ENCODE measurements at regions not wholly inside any gene's neighbourhood (a gene's known extent, or its start where the extent isn't known, plus 50 kb on each side); places are given as distances from the start of the nearest gene placed in this dataset.
A peak's percentile ranks its signal among the peaks of the same experiment; 100 is the strongest.

GRCh38 chr17:63265526-63265925 lies 180.6 kb downstream of the CYB561 start:
- H3K36me3 ChIP-seq: no peaks in the 10 kb centered on the region
- TF ChIP-seq CTCF (IDR thresholded peaks at IDR 0.05) (no peak), EP300 (IDR thresholded peaks at IDR 0.05) (no peak), POLR2A (IDR thresholded peaks at IDR 0.05) (no peak)
- H3K4me3 ChIP-seq: no peak overlapping the region
- intact Hi-C loops (cut with DNase I): no loop called here
- no peaks in the 10 kb centered on the region for H3K27me3 ChIP-seq
- H3K9me3 ChIP-seq: no peaks in the 10 kb centered on the region
- DNase-seq: no peak
- no peak overlapping the region for H3K27ac ChIP-seq
- no peaks in the 10 kb centered on the region for H3K4me1 ChIP-seq (ENCODE audit: insufficient read depth)

- no peak overlapping the region for H3K27ac ChIP-seq
- intact Hi-C loops (cut with DNase I): no loop called here
- DNase-seq: no peak
- no peak overlapping the region for H3K4me3 ChIP-seq
- TF ChIP-seq CTCF (IDR thresholded peaks at IDR 0.05) (no peak), POLR2A (IDR thresholded peaks at IDR 0.05) (no peak), EP300 (IDR thresholded peaks at IDR 0.05) (no peak)
- H3K9me3 ChIP-seq: no peaks in the 10 kb centered on the region
- no peaks in the 10 kb centered on the region for H3K36me3 ChIP-seq
- no peaks in the 10 kb centered on the region for H3K4me1 ChIP-seq (ENCODE audit: insufficient read depth)
- WGBS, 3 donors: 83 to 92% (median 83%) methylated on average over 4 of the region's 4 CpGs
- H3K27me3 ChIP-seq: no peaks in the 10 kb centered on the region
Observed at GRCh38 chr17:63267846-63268245, 178.3 kb downstream of the CYB561 start.

GRCh38 chr17:63268827-63269226 lies 177.3 kb downstream of the CYB561 start:
- 88 to 91% (median 89%) methylated on average over 3 of the region's 3 CpGs for WGBS, 3 donors
- Histone ChIP-seq H3K4me3 (no peak overlapping the region), H3K4me1 (ENCODE audit: insufficient read depth) (no peaks in the 10 kb centered on the region), H3K27ac (no peak overlapping the region), H3K27me3 (no peaks in the 10 kb centered on the region), H3K9me3 (no peaks in the 10 kb centered on the region), H3K36me3 (no peaks in the 10 kb centered on the region)
- TF ChIP-seq CTCF (IDR thresholded peaks at IDR 0.05) (no peak), EP300 (IDR thresholded peaks at IDR 0.05) (no peak), POLR2A (IDR thresholded peaks at IDR 0.05) (no peak)
- intact Hi-C loops (cut with DNase I): no loop called here
- DNase-seq: no peak

- no peak for TF ChIP-seq POLR2A (IDR thresholded peaks at IDR 0.05)
- no peak for TF ChIP-seq CTCF (IDR thresholded peaks at IDR 0.05)
- TF ChIP-seq EP300 (IDR thresholded peaks at IDR 0.05): no peak
- no peaks in the 10 kb centered on the region for H3K4me1 ChIP-seq (ENCODE audit: insufficient read depth)
- WGBS, 3 donors: 92 to 97% (median 93%) methylated on average over 3 of the region's 3 CpGs
- no peaks in the 10 kb centered on the region for H3K9me3 ChIP-seq
- intact Hi-C loops (cut with DNase I): no loop called here
- DNase-seq: no peak
- H3K36me3 ChIP-seq: no peaks in the 10 kb centered on the region
- H3K4me3 ChIP-seq: no peak overlapping the region
- no peaks in the 10 kb centered on the region for H3K27me3 ChIP-seq
- no peak overlapping the region for H3K27ac ChIP-seq
Observed at GRCh38 chr17:63270610-63271009, 175.5 kb downstream of the CYB561 start.

- H3K27me3 ChIP-seq: no peaks in the 10 kb centered on the region
- no peak overlapping the region for H3K4me3 ChIP-seq
- intact Hi-C loops (cut with DNase I): no loop called here
- no peaks in the 10 kb centered on the region for H3K36me3 ChIP-seq
- no peaks in the 10 kb centered on the region for H3K9me3 ChIP-seq
- H3K27ac ChIP-seq: no peak overlapping the region
- no peaks in the 10 kb centered on the region for H3K4me1 ChIP-seq (ENCODE audit: insufficient read depth)
- TF ChIP-seq CTCF (IDR thresholded peaks at IDR 0.05): no peak
- no peak for TF ChIP-seq EP300 (IDR thresholded peaks at IDR 0.05)
- no peak for TF ChIP-seq POLR2A (IDR thresholded peaks at IDR 0.05)
- 38 to 42% (median 39%) methylated on average over 3 of the region's 3 CpGs for WGBS, 3 donors
- peak in 1 of 5 donors; percentile 19 for DNase-seq
Observed at GRCh38 chr17:63274146-63274545, 172.0 kb downstream of the CYB561 start.

Measured in ovary (tissue), 7 donors.